ENCODE measurements at regions not wholly inside any gene's neighbourhood (a gene's known extent, or its start where the extent isn't known, plus 50 kb on each side); places are given as distances from the start of the nearest gene placed in this dataset.

DNA sequence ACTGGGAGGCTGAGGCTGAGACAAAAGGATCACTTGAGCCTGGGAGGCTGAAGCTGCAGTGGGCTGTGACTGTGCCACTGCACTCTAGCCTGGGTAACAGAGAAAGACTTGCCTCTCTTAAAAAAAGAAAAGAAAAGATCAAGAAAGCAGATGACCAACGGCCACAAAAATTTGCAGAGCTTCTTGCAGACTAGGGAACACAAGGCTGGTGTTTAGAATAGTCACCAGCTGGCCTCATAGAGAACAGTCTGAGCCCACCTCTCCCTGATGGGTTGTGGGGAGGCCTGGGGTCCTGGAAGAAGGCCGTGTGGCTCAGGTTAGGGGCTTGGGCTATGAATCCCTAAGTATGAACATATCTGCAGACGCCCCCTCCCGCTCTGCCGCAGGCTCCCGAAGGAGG, 73.7 kb upstream of the MED9 start:
- Histone ChIP-seq H3F3A (ENCODE audit: insufficient read depth) (no peaks in the 10 kb centered on the region), H3K36me3 (ENCODE audit: low read length) (no peaks in the 10 kb centered on the region), H3K79me2 (ENCODE audit: insufficient read depth, low read length) (no peaks in the 10 kb centered on the region), H2AFZ (ENCODE audit: low read depth, low read length, severe bottlenecking) (no peak overlapping the region), H3K9me2 (replicated peaks; ENCODE audit: insufficient read depth, low read length) (no peaks in the 10 kb centered on the region), H3K4me2 (ENCODE audit: low read depth, low read length, poor library complexity, severe bottlenecking) (no peak overlapping the region), H3K27me3 (ENCODE audit: low read length) (no peaks in the 10 kb centered on the region), H3K4me3 (ENCODE audit: insufficient read depth, low read length, poor library complexity, severe bottlenecking) (no peak overlapping the region), H3K9me3 (ENCODE audit: insufficient read depth, low read length) (no peaks in the 10 kb centered on the region), H3K9ac (ENCODE audit: low read length) (no peak overlapping the region), H3K27ac (ENCODE audit: low read depth, low read length) (no peak overlapping the region), H4K20me1 (ENCODE audit: low read depth, low read length) (no peaks in the 10 kb centered on the region)
- TF ChIP-seq EZH2phosphoT487 (conservative IDR thresholded peaks at IDR 0.05; ENCODE audit: low read length) = no peak
- TF ChIP-seq, protein P1, sequence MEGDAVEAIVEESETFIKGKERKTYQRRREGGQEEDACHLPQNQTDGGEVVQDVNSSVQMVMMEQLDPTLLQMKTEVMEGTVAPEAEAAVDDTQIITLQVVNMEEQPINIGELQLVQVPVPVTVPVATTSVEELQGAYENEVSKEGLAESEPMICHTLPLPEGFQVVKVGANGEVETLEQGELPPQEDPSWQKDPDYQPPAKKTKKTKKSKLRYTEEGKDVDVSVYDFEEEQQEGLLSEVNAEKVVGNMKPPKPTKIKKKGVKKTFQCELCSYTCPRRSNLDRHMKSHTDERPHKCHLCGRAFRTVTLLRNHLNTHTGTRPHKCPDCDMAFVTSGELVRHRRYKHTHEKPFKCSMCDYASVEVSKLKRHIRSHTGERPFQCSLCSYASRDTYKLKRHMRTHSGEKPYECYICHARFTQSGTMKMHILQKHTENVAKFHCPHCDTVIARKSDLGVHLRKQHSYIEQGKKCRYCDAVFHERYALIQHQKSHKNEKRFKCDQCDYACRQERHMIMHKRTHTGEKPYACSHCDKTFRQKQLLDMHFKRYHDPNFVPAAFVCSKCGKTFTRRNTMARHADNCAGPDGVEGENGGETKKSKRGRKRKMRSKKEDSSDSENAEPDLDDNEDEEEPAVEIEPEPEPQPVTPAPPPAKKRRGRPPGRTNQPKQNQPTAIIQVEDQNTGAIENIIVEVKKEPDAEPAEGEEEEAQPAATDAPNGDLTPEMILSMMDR (IDR thresholded peaks at IDR 0.05; ENCODE audit: insufficient read depth, low read length, poor library complexity, severe bottlenecking) = no peak

DNA sequence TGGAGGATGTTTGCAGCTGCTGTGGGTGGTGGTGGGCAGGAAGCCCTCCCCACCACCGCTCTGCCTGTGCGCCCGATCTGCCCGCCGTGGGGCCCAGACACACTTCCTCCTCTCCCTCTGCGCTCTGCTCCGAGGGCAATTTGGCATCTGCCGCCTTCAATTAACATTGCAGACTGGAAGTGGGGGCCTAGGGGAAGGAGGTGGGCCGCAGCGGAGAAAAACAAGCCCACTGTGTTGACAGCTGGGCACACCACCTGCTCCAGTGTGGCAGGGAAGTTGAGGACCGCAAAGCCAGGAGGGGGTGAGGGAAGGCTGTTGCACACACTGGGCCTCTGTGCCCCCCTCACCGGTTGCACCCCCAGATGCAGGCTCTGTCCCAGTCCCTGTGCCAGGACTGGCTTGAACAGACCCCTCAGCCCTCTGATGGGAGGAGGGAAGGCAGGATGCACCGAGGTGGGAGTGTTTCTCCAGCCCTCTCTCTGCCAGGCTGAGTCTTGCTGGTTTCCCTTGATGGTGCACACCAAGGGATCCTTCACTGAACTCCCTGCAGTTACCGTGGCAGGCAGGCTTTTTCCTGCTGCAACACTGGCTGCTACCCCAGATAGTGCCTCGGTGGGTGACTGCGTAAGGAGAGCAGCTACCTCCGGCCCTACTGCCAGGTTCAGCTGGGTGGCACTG, 72.8 kb upstream of the MED9 start:
- H3K9me3 ChIP-seq (ENCODE audit: insufficient read depth, low read length) = no peaks in the 10 kb centered on the region
- H3K79me2 ChIP-seq (ENCODE audit: insufficient read depth, low read length) = no peaks in the 10 kb centered on the region
- no peaks in the 10 kb centered on the region for H3F3A ChIP-seq (ENCODE audit: insufficient read depth)
- no peaks in the 10 kb centered on the region for H4K20me1 ChIP-seq (ENCODE audit: low read depth, low read length)
- H3K4me3 ChIP-seq (ENCODE audit: insufficient read depth, low read length, poor library complexity, severe bottlenecking) = no peak overlapping the region
- TF ChIP-seq EZH2phosphoT487 (conservative IDR thresholded peaks at IDR 0.05; ENCODE audit: low read length) = no peak
- TF ChIP-seq, protein P1 (IDR thresholded peaks at IDR 0.05; ENCODE audit: insufficient read depth, low read length, poor library complexity, severe bottlenecking) = no peak
- H3K27me3 ChIP-seq (ENCODE audit: low read length) = no peaks in the 10 kb centered on the region
- no peak overlapping the region for H3K9ac ChIP-seq (ENCODE audit: low read length)
- no peak overlapping the region; the same call in 1 of the 2 replicates for H3K27ac ChIP-seq (ENCODE audit: low read depth, low read length)
- no peaks in the 10 kb centered on the region for H3K9me2 ChIP-seq (replicated peaks; ENCODE audit: insufficient read depth, low read length)
- no peak overlapping the region for H2AFZ ChIP-seq (ENCODE audit: low read depth, low read length, severe bottlenecking)
- H3K4me2 ChIP-seq (ENCODE audit: low read depth, low read length, poor library complexity, severe bottlenecking) = peak overlapping the region; percentile 4
- H3K36me3 ChIP-seq (ENCODE audit: low read length) = no peaks in the 10 kb centered on the region

DNA sequence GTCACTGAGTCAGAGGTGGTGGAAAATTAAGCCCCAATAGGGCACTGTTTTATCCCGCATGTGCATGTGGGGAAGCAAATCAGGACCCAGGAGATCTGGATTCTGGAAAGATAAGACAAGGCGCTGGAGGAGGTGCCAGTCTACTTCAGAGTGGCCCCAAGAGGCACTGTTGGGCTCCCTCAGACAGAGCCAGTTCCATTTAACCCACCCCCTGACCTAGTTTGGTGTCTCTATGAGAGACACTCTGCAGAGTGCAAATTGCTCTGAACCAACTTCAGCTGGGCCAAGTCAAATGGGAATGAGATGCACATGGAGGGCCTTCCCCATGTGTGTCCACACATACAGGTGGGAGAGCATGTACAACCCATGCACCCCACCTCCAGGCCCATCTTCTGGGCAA, 71.1 kb upstream of the MED9 start:
- no peak overlapping the region for H3K4me3 ChIP-seq (ENCODE audit: insufficient read depth, low read length, poor library complexity, severe bottlenecking)
- H3K9me2 ChIP-seq (replicated peaks; ENCODE audit: insufficient read depth, low read length) = no peaks in the 10 kb centered on the region
- no peaks in the 10 kb centered on the region for H3K27me3 ChIP-seq (ENCODE audit: low read length)
- no peaks in the 10 kb centered on the region for H4K20me1 ChIP-seq (ENCODE audit: low read depth, low read length)
- H3K9ac ChIP-seq (ENCODE audit: low read length) = no peak overlapping the region
- H2AFZ ChIP-seq (ENCODE audit: low read depth, low read length, severe bottlenecking) = no peak overlapping the region
- no peaks in the 10 kb centered on the region for H3F3A ChIP-seq (ENCODE audit: insufficient read depth)
- H3K9me3 ChIP-seq (ENCODE audit: insufficient read depth, low read length) = no peaks in the 10 kb centered on the region
- no peaks in the 10 kb centered on the region for H3K79me2 ChIP-seq (ENCODE audit: insufficient read depth, low read length)
- no peak overlapping the region for H3K4me2 ChIP-seq (ENCODE audit: low read depth, low read length, poor library complexity, severe bottlenecking)
- H3K36me3 ChIP-seq (ENCODE audit: low read length) = no peaks in the 10 kb centered on the region
- TF ChIP-seq EZH2phosphoT487 (conservative IDR thresholded peaks at IDR 0.05; ENCODE audit: low read length) = no peak
- TF ChIP-seq, protein P1 (IDR thresholded peaks at IDR 0.05; ENCODE audit: insufficient read depth, low read length, poor library complexity, severe bottlenecking) = no peak
- H3K27ac ChIP-seq (ENCODE audit: low read depth, low read length) = no peak overlapping the region

All from SU-DHL-6 (cell line).